HUES64 (cell line): ENCODE measurements at regions not wholly inside any gene's neighbourhood (a gene's known extent, or its start where the extent isn't known, plus 50 kb on each side); places are given as distances from the start of the nearest gene placed in this dataset.
A peak's percentile ranks its signal among the peaks of the same experiment; 100 is the strongest.
"Not testable (repeated sequence)": the region's sequence is repeated elsewhere in the genome, so short reads cannot be mapped to it uniquely, and the experiment has no call there.

Experiments
- H3K27ac ChIP-seq: 2 replicates; pipeline ENCODE4 v1.7.0; 2013; ENCODE audit warnings: low read depth, low read length, inconsistent platforms
- H3K27me3 ChIP-seq: 2 replicates; pipeline ENCODE4 v1.6.1; 2013; ENCODE audit warnings: mild to moderate bottlenecking, low read length; ENCODE audit not compliant: insufficient read depth
- H3K36me3 ChIP-seq: 2 replicates; pipeline ENCODE4 v1.6.1; 2013; ENCODE audit warnings: mild to moderate bottlenecking, low read length; ENCODE audit not compliant: insufficient read depth
- H3K4me1 ChIP-seq: 2 replicates; pipeline ENCODE4 v1.6.1; 2013; ENCODE audit warnings: mild to moderate bottlenecking, low read length, moderate library complexity; ENCODE audit not compliant: insufficient read depth
- H3K4me3 ChIP-seq: 2 replicates; pipeline ENCODE4 v1.5.1; 2013; ENCODE audit warnings: mild to moderate bottlenecking, low read length, moderate library complexity
- H3K9ac ChIP-seq: 2 replicates; pipeline ENCODE4 v1.6.1; 2013; ENCODE audit warnings: mild to moderate bottlenecking, low read depth, low read length
- H3K9me3 ChIP-seq: 2 replicates; pipeline ENCODE4 v1.6.1; 2013; ENCODE audit warnings: low read depth, low read length; ENCODE audit not compliant: insufficient read depth
- WGBS: fragments of 150-250, 120-280 bp; methylation state at CpG from one replicate; pipeline ENCODE4 v1.1.7; 2013; ENCODE audit warnings: missing lambda C conversion rate; 5-methylcytosine and 5-hydroxymethylcytosine counted together

GRCh38 chr2:58466021-58466420 lies 224.9 kb upstream of the FANCL start:
- not testable (repeated sequence) for H3K27me3 ChIP-seq, H3K4me1 ChIP-seq, H3K9ac ChIP-seq, H3K36me3 ChIP-seq, H3K9me3 ChIP-seq, H3K4me3 ChIP-seq, H3K27ac ChIP-seq
- 100% methylated on average over 2 of the region's 2 CpGs for WGBS

GRCh38 chr2:58460670-58461069 lies 219.5 kb upstream of the FANCL start:
- H3K4me1 ChIP-seq: no peaks in the 10 kb centered on the region
- no peak overlapping the region for H3K27ac ChIP-seq
- no peaks in the 10 kb centered on the region for H3K27me3 ChIP-seq
- H3K9ac ChIP-seq: no peak overlapping the region
- H3K9me3 ChIP-seq: no peaks in the 10 kb centered on the region
- H3K36me3 ChIP-seq: no peaks in the 10 kb centered on the region
- WGBS: 97% methylated on average over 21 of the region's 22 CpGs
- no peak overlapping the region for H3K4me3 ChIP-seq

GRCh38 chr2:58449286-58450010 lies 208.3 kb upstream of the FANCL start:
- Histone ChIP-seq H3K36me3 (no peaks in the 10 kb centered on the region), H3K4me1 (peaks cover 32% of the 10 kb centered on the region), H3K4me3 (no peak overlapping the region), H3K9ac (no peak overlapping the region), H3K9me3 (no peaks in the 10 kb centered on the region), H3K27ac (no peak overlapping the region), H3K27me3 (no peaks in the 10 kb centered on the region)
- 78% methylated on average over 2 of the region's 3 CpGs for WGBS

- Histone ChIP-seq H3K27me3 (no peaks in the 10 kb centered on the region), H3K9ac (no peak overlapping the region), H3K4me3 (no peak overlapping the region), H3K27ac (peak overlapping the region; percentile 42; the same call in 1 of the 2 replicates), H3K36me3 (no peaks in the 10 kb centered on the region), H3K9me3 (no peaks in the 10 kb centered on the region), H3K4me1 (peaks cover 35% of the 10 kb centered on the region)
- 83% methylated on average over 2 of the region's 2 CpGs for WGBS
Observed at GRCh38 chr2:58448845-58449244, 207.7 kb upstream of the FANCL start.

- Histone ChIP-seq H3K4me3 (no peak overlapping the region), H3K36me3 (no peaks in the 10 kb centered on the region), H3K27me3 (no peaks in the 10 kb centered on the region), H3K27ac (peak overlapping the region; percentile 42), H3K4me1 (peaks cover 35% of the 10 kb centered on the region), H3K9me3 (no peaks in the 10 kb centered on the region), H3K9ac (no peak overlapping the region)
- WGBS: 2% methylated on average over 6 of the region's 6 CpGs
Observed at GRCh38 chr2:58448065-58448507, 207.0 kb upstream of the FANCL start.

GRCh38 chr2:58447586-58447985 lies 206.5 kb upstream of the FANCL start:
- Histone ChIP-seq H3K27ac (peak overlapping the region; percentile 36; the same call in 1 of the 2 replicates), H3K9me3 (no peaks in the 10 kb centered on the region), H3K9ac (no peak overlapping the region), H3K4me1 (peaks cover 35% of the 10 kb centered on the region), H3K27me3 (no peaks in the 10 kb centered on the region), H3K4me3 (no peak overlapping the region), H3K36me3 (no peaks in the 10 kb centered on the region)
- WGBS: 95% methylated on average over 2 of the region's 2 CpGs

- 92% methylated on average over 3 of the region's 3 CpGs for WGBS
- no peaks in the 10 kb centered on the region for H3K36me3 ChIP-seq
Observed at GRCh38 chr2:58441643-58442042, 200.5 kb upstream of the FANCL start.

GRCh38 chr2:58436872-58437271 lies 195.7 kb upstream of the FANCL start:
- Histone ChIP-seq H3K9me3 (no peaks in the 10 kb centered on the region), H3K4me1 (peaks cover 34% of the 10 kb centered on the region), H3K27ac (no peak overlapping the region), H3K9ac (no peak overlapping the region), H3K4me3 (no peak overlapping the region), H3K36me3 (no peaks in the 10 kb centered on the region), H3K27me3 (no peaks in the 10 kb centered on the region)
- 96% methylated on average over 4 of the region's 5 CpGs for WGBS

More at GRCh38 chr2:58441643-58442042, 200.5 kb upstream of the FANCL start:
- no peaks in the 10 kb centered on the region for H3K27me3 ChIP-seq
- H3K4me1 ChIP-seq: peaks cover 8% of the 10 kb centered on the region; the same call in 1 of the 2 replicates
- no peak overlapping the region for H3K9ac ChIP-seq
- no peak overlapping the region for H3K4me3 ChIP-seq
- no peak overlapping the region for H3K27ac ChIP-seq
- H3K9me3 ChIP-seq: no peaks in the 10 kb centered on the region

- Histone ChIP-seq H3K4me1 (peaks cover 36% of the 10 kb centered on the region), H3K9me3 (no peaks in the 10 kb centered on the region), H3K4me3 (no peak overlapping the region), H3K9ac (no peak overlapping the region), H3K27ac (no peak overlapping the region), H3K27me3 (no peaks in the 10 kb centered on the region), H3K36me3 (no peaks in the 10 kb centered on the region)
- WGBS: 61% methylated on average over 3 of the region's 3 CpGs
Observed at GRCh38 chr2:58435246-58435645, 194.1 kb upstream of the FANCL start.

GRCh38 chr2:58434692-58435091 lies 193.6 kb upstream of the FANCL start:
- H3K36me3 ChIP-seq: no peaks in the 10 kb centered on the region
- H3K4me3 ChIP-seq: no peak overlapping the region
- H3K27ac ChIP-seq: no peak overlapping the region; the same call in 1 of the 2 replicates
- no peak overlapping the region for H3K9ac ChIP-seq
- peaks cover 37% of the 10 kb centered on the region for H3K4me1 ChIP-seq
- no peaks in the 10 kb centered on the region for H3K27me3 ChIP-seq
- WGBS: 81% methylated on average over 1 of the region's 1 CpG
- H3K9me3 ChIP-seq: no peaks in the 10 kb centered on the region

GRCh38 chr2:58432491-58433170 lies 191.5 kb upstream of the FANCL start:
- H3K4me1 ChIP-seq: peaks cover 43% of the 10 kb centered on the region
- H3K27me3 ChIP-seq: no peaks in the 10 kb centered on the region
- no peak overlapping the region for H3K4me3 ChIP-seq
- no peak overlapping the region for H3K9ac ChIP-seq
- no peak overlapping the region for H3K27ac ChIP-seq
- no peaks in the 10 kb centered on the region for H3K9me3 ChIP-seq
- H3K36me3 ChIP-seq: no peaks in the 10 kb centered on the region
- 92% methylated on average over 3 of the region's 3 CpGs for WGBS
